GM06990 (cell line): ENCODE measurements at regions not wholly inside any gene's neighbourhood (a gene's known extent, or its start where the extent isn't known, plus 50 kb on each side); places are given as distances from the start of the nearest gene placed in this dataset.

ENCODE experiments used
- DNase-seq: peaks from one replicate; pipeline ENCODE4 v3.0.0-alpha.2; 2011; ENCODE audit not compliant: insufficient read length; ENCODE audit errors: extremely low read depth
- H3K27me3 ChIP-seq: replicated peaks from 2 replicates; pipeline ENCODE4 v1.6.0; 2011; ENCODE audit warnings: low read length; ENCODE audit not compliant: control insufficient read depth, insufficient read depth
- H3K36me3 ChIP-seq: 2 replicates; pipeline ENCODE4 v1.5.1; 2011; ENCODE audit warnings: low read length; ENCODE audit not compliant: control insufficient read depth, insufficient read depth
- H3K4me3 ChIP-seq: replicated peaks from 2 replicates; pipeline ENCODE4 v1.5.1; 2011; ENCODE audit warnings: low read depth, mild to moderate bottlenecking, control low read depth, low read length
- CTCF ChIP-seq: IDR thresholded peaks from 2 replicates; pipeline ENCODE4 v1.5.1; 2011; ENCODE audit warnings: low read length, control low read depth, mild to moderate bottlenecking, inconsistent platforms; ENCODE audit not compliant: insufficient read depth, poor library complexity, severe bottlenecking

- Histone ChIP-seq H3K27me3 (no peaks in the 10 kb centered on the region; the same call in 1 of the 2 replicates), H3K4me3 (no peak overlapping the region), H3K36me3 (no peaks in the 10 kb centered on the region)
- peak; percentile 59 for DNase-seq
- TF ChIP-seq CTCF = peak; percentile 86
Measured at GRCh38 chr16:80466024-80466987, 74.5 kb upstream of the DYNLRB2 start.

GRCh38 chr16:80463751-80464495 lies 76.9 kb upstream of the DYNLRB2 start:
- Histone ChIP-seq H3K4me3 (no peak overlapping the region), H3K27me3 (no peaks in the 10 kb centered on the region; the same call in 1 of the 2 replicates), H3K36me3 (no peaks in the 10 kb centered on the region)
- TF ChIP-seq CTCF = no peak
- no peak for DNase-seq

- Histone ChIP-seq H3K36me3 (no peaks in the 10 kb centered on the region), H3K4me3 (no peak overlapping the region), H3K27me3 (no peaks in the 10 kb centered on the region; the same call in 1 of the 2 replicates)
- no peak for DNase-seq
- TF ChIP-seq CTCF = no peak
Measured at GRCh38 chr16:80463326-80463725, 77.5 kb upstream of the DYNLRB2 start.

GRCh38 chr16:80462917-80463316 lies 77.9 kb upstream of the DYNLRB2 start:
- Histone ChIP-seq H3K4me3 (no peak overlapping the region), H3K36me3 (no peaks in the 10 kb centered on the region), H3K27me3 (no peaks in the 10 kb centered on the region; the same call in 1 of the 2 replicates)
- TF ChIP-seq CTCF = no peak
- no peak for DNase-seq

- Histone ChIP-seq H3K36me3 (no peaks in the 10 kb centered on the region), H3K4me3 (no peak overlapping the region), H3K27me3 (no peaks in the 10 kb centered on the region; the same call in 1 of the 2 replicates)
- DNase-seq = no peak
- TF ChIP-seq CTCF = no peak
Measured at GRCh38 chr16:80460988-80461387, 79.8 kb upstream of the DYNLRB2 start.
